CD8-positive, alpha-beta memory T cell (primary cell): ENCODE measurements at regions not wholly inside any gene's neighbourhood (a gene's known extent, or its start where the extent isn't known, plus 50 kb on each side); places are given as distances from the start of the nearest gene placed in this dataset.

Experiments
- CTCF ChIA-PET: fragments of 350-600 bp; sonication (Branson Sonifier 250); formaldehyde crosslinking; loops from one replicate; lab custom pipeline; 2021; ENCODE audit warnings: antibody characterized with exemption; lab: Charles Lee
- POLR2A ChIA-PET: fragments of 350-600 bp; sonication (Branson Sonifier 250); formaldehyde crosslinking; loops from one replicate; lab custom pipeline; 2021; ENCODE audit warnings: antibody characterized with exemption; lab: Charles Lee
- DNase-seq, 5 donors: peaks; one replicate each; pipeline versions ENCODE4 v3.0.0 to v3.0.0-alpha.2; 2020 to 2022; ENCODE audit warnings: mixed read lengths in 1 of 5
- H3K27ac ChIP-seq: one replicate; pipeline ENCODE4 v1.7.0; 2013; ENCODE audit warnings: low read depth, mild to moderate bottlenecking, low read length, moderate library complexity
- H3K27me3 ChIP-seq: 2 replicates; pipeline ENCODE4 v1.7.0; 2013; ENCODE audit warnings: low read length, mild to moderate bottlenecking; ENCODE audit not compliant: insufficient read depth, poor library complexity, severe bottlenecking
- H3K36me3 ChIP-seq: 2 replicates; pipeline ENCODE4 v1.7.0; 2013; ENCODE audit warnings: mild to moderate bottlenecking, low read length, moderate library complexity; ENCODE audit not compliant: insufficient read depth
- H3K4me1 ChIP-seq: 2 replicates; pipeline ENCODE4 v1.7.0; 2013; ENCODE audit warnings: mild to moderate bottlenecking, low read length, moderate library complexity; ENCODE audit not compliant: insufficient read depth
- H3K4me3 ChIP-seq: 2 replicates; pipeline ENCODE4 v1.7.0; 2013; ENCODE audit warnings: mild to moderate bottlenecking, low read length
- H3K9me3 ChIP-seq: 2 replicates; pipeline ENCODE4 v1.7.0; 2013; ENCODE audit warnings: mild to moderate bottlenecking, low read length
- H3K27ac Mint-ChIP-seq, 8 donors: one replicate each; pipeline ENCODE4 v1.8.0; 2020 to 2021; ENCODE audit warnings: mixed read lengths in 8 of 8, mild to moderate bottlenecking in 6 of 8, inconsistent platforms in 3 of 8, moderate library complexity in 3 of 8
- H3K27me3 Mint-ChIP-seq, 2 donors: one replicate each; pipeline ENCODE4 v1.8.0; 2020 to 2021; ENCODE audit warnings: mixed read lengths in 2 of 2, mild to moderate bottlenecking in 1 of 2, moderate library complexity in 1 of 2
- H3K36me3 Mint-ChIP-seq, 3 donors: one replicate each; pipeline ENCODE4 v1.8.0; 2020 to 2021; ENCODE audit warnings: mixed read lengths in 3 of 3, inconsistent platforms in 1 of 3, mild to moderate bottlenecking in 1 of 3
- H3K4me1 Mint-ChIP-seq, 3 donors: one replicate each; pipeline ENCODE4 v1.8.0; 2020 to 2021; ENCODE audit warnings: mixed read lengths in 3 of 3, inconsistent platforms in 1 of 3, mild to moderate bottlenecking in 1 of 3
- H3K4me3 Mint-ChIP-seq, 7 donors: one replicate each; pipeline ENCODE4 v1.8.0; 2020 to 2021; ENCODE audit warnings: mixed read lengths in 7 of 7, mild to moderate bottlenecking in 6 of 7, moderate library complexity in 4 of 7, inconsistent platforms in 2 of 7
- H3K9me3 Mint-ChIP-seq, 5 donors: one replicate each; pipeline ENCODE4 v1.8.0; 2020 to 2022; ENCODE audit warnings: mixed read lengths in 5 of 5, mild to moderate bottlenecking in 3 of 5, moderate library complexity in 2 of 5, inconsistent platforms in 1 of 5

DNA sequence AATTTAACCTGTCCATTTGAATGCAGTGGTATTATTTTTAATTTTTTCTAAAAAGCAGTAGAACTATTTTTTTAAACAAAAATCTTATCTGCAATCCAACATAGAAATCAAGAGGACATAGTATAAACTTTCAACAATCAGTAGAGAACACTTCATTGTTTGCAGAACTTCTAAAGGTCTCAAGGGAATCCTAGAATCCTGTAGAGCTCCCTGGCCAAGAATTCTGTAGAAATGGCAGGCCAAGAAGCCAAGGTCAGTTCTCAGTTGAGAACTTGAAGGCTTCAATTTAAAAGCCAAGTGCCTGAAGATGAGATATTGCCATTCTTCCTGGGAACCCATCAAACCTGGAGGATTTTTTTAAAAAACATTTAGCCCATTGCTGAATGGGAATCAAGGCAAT lies 199.2 kb upstream of the KLF4 start:
- Histone ChIP-seq H3K4me1 (no peaks in the 10 kb centered on the region), H3K27me3 (no peaks in the 10 kb centered on the region), H3K9me3 (no peaks in the 10 kb centered on the region), H3K27ac (no peak overlapping the region), H3K4me3 (no peak overlapping the region), H3K36me3 (no peaks in the 10 kb centered on the region)
- Mint-ChIP-seq H3K9me3 (peaks cover 0 to 7% (median 2%) of the 10 kb centered on the region in 5 donors), H3K27me3 (no peaks in the 10 kb centered on the region), H3K36me3 (no peaks in the 10 kb centered on the region), H3K27ac (no peak overlapping the region), H3K4me1 (no peaks in the 10 kb centered on the region), H3K4me3 (no peak overlapping the region)
- CTCF ChIA-PET, result no interaction called here
- no peak for DNase-seq
- POLR2A ChIA-PET, result no interaction called here

GRCh38 chr9:107685901-107686300 lies 196.3 kb upstream of the KLF4 start:
- Mint-ChIP-seq H3K36me3 (no peaks in the 10 kb centered on the region), H3K27ac (no peak overlapping the region), H3K27me3 (no peaks in the 10 kb centered on the region), H3K4me3 (no peak overlapping the region), H3K4me1 (no peaks in the 10 kb centered on the region), H3K9me3 (peaks cover 0 to 7% (median 2%) of the 10 kb centered on the region in 5 donors)
- CTCF ChIA-PET, result no interaction called here
- POLR2A ChIA-PET, result no interaction called here
- Histone ChIP-seq H3K36me3 (no peaks in the 10 kb centered on the region), H3K4me1 (no peaks in the 10 kb centered on the region), H3K27ac (no peak overlapping the region), H3K4me3 (no peak overlapping the region), H3K9me3 (no peaks in the 10 kb centered on the region), H3K27me3 (no peaks in the 10 kb centered on the region)
- DNase-seq, result no peak

DNA sequence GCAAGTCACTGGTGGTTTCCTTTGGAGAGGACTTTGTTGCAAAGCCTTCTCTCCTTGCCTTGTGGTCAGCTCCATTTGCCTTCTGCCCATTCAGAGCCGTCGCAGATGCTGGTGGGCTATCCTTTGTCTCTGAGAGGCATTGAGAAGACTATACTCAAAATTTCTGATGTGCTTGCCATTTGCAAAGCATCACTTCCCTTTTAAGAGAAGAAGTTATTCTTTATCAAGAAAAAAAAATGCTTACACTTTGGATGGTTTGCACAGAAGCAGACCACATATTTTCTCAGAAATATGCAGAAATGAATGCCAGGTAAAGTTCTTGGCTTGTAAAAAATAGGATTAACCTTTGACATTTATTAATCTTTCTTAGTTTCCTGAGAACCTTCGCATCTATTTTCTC lies 195.8 kb upstream of the KLF4 start:
- DNase-seq, result no peak
- Histone ChIP-seq H3K36me3 (no peaks in the 10 kb centered on the region), H3K4me1 (no peaks in the 10 kb centered on the region), H3K9me3 (no peaks in the 10 kb centered on the region), H3K27me3 (no peaks in the 10 kb centered on the region), H3K4me3 (no peak overlapping the region), H3K27ac (no peak overlapping the region)
- H3K9me3 Mint-ChIP-seq, result peaks cover 0 to 7% (median 2%) of the 10 kb centered on the region in 5 donors
- no peak overlapping the region for H3K4me3 Mint-ChIP-seq
- no peaks in the 10 kb centered on the region for H3K27me3 Mint-ChIP-seq
- no peaks in the 10 kb centered on the region for H3K4me1 Mint-ChIP-seq
- ChIA-PET POLR2A (no interaction called here), CTCF (no interaction called here)
- no peak overlapping the region for H3K27ac Mint-ChIP-seq
- no peaks in the 10 kb centered on the region for H3K36me3 Mint-ChIP-seq

- H3K9me3 Mint-ChIP-seq, result peaks cover 0 to 7% (median 2%) of the 10 kb centered on the region in 5 donors
- no peak overlapping the region for H3K4me3 Mint-ChIP-seq
- no peak for DNase-seq
- ChIA-PET POLR2A (no interaction called here), CTCF (no interaction called here)
- Histone ChIP-seq H3K27ac (no peak overlapping the region), H3K9me3 (no peaks in the 10 kb centered on the region), H3K4me3 (no peak overlapping the region), H3K4me1 (no peaks in the 10 kb centered on the region), H3K36me3 (no peaks in the 10 kb centered on the region), H3K27me3 (no peaks in the 10 kb centered on the region)
- H3K27ac Mint-ChIP-seq, result no peak overlapping the region
- no peaks in the 10 kb centered on the region for H3K27me3 Mint-ChIP-seq
- no peaks in the 10 kb centered on the region for H3K36me3 Mint-ChIP-seq
- no peaks in the 10 kb centered on the region for H3K4me1 Mint-ChIP-seq
Measured at GRCh38 chr9:107684224-107684623, 194.7 kb upstream of the KLF4 start.

DNA sequence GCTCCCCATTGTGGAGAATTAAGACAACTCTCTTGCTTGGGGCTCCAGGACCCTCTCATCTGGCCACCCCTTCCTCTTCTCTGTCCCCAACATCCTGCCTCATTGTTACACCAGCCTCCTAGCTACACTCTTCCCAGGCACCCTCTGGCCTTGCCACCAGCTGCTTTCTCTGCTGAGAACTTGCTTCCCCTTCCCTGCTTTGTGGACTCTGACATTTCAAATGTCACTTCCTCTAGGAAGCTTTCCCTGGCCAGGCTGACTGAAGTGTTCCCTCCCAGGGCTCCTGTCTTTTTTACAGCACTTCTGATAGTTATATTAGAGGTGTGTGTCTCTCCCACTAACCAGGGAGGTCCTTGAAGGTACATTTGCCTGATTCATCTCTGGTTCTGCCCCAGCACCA lies 194.0 kb upstream of the KLF4 start:
- Histone ChIP-seq H3K4me1 (no peaks in the 10 kb centered on the region), H3K9me3 (no peaks in the 10 kb centered on the region), H3K36me3 (no peaks in the 10 kb centered on the region), H3K27me3 (no peaks in the 10 kb centered on the region), H3K27ac (no peak overlapping the region), H3K4me3 (no peak overlapping the region)
- POLR2A ChIA-PET, result no interaction called here
- DNase-seq, result no peak
- peaks cover 0 to 7% (median 2%) of the 10 kb centered on the region in 5 donors for H3K9me3 Mint-ChIP-seq
- H3K27me3 Mint-ChIP-seq, result peaks cover 0 to 1% of the 10 kb centered on the region in 2 donors
- no peak overlapping the region for H3K4me3 Mint-ChIP-seq
- H3K4me1 Mint-ChIP-seq, result no peaks in the 10 kb centered on the region
- H3K27ac Mint-ChIP-seq, result no peak overlapping the region
- CTCF ChIA-PET, result no interaction called here
- H3K36me3 Mint-ChIP-seq, result no peaks in the 10 kb centered on the region

GRCh38 chr9:107681988-107682387 lies 192.4 kb upstream of the KLF4 start:
- CTCF ChIA-PET, result no interaction called here
- no peaks in the 10 kb centered on the region for H3K27me3 ChIP-seq
- Mint-ChIP-seq H3K4me3 (no peak overlapping the region), H3K27me3 (peaks cover 0 to 3% of the 10 kb centered on the region in 2 donors), H3K36me3 (no peaks in the 10 kb centered on the region), H3K9me3 (peaks cover 0 to 7% (median 0%) of the 10 kb centered on the region in 5 donors), H3K4me1 (no peaks in the 10 kb centered on the region), H3K27ac (no peak overlapping the region)
- H3K27ac ChIP-seq, result no peak overlapping the region
- H3K4me3 ChIP-seq, result no peak overlapping the region
- H3K36me3 ChIP-seq, result no peaks in the 10 kb centered on the region
- no peaks in the 10 kb centered on the region for H3K9me3 ChIP-seq
- no peak for DNase-seq
- POLR2A ChIA-PET, result no interaction called here
- no peaks in the 10 kb centered on the region for H3K4me1 ChIP-seq

DNA sequence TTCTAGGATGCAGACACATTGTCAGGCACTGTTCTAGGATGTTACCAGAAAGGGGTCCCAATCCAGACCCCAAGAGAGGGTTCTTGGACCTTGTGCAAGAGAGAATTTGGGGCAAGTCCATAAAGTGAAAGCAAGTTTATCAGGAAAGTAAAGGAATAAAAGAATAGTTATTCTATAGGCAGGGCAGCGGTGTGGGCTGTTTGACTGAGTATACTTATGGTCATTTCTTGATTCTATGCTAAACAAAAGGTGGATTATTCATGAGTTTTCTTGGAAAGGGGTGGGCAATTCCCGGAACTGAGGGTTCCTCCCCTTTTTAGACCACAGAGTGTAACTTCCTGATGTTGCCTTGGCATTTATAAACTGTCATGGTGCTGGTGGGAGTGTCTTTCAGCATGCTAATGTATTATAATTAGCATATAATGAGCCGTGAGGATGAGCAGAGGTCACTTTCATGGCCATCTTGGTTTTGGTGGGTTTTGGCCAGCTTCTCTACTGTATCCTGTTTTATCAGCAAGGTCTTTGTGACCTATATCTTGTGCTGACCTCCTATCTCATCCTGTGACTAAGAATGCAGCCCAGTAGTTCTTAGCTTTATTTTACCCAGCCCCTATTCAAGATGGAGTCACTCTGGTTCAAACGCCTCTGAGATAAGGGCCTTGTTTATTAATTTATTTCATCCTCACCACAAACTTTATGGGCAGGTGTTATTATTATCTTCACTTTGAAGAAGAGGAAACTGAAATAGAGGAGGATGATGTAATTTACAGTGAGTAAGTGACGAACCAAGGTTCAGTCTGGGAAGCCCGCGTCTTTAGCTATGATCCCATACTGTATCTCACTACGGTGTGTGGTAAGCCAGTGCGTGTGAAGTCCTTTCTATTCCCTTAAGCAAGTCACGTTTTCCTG lies 186.0 kb upstream of the KLF4 start:
- POLR2A ChIA-PET, result no interaction called here
- H3K9me3 ChIP-seq, result no peaks in the 10 kb centered on the region
- Mint-ChIP-seq H3K9me3 (peaks cover 0 to 6% (median 0%) of the 10 kb centered on the region in 5 donors), H3K27ac (no peak overlapping the region), H3K4me3 (no peak overlapping the region), H3K4me1 (no peaks in the 10 kb centered on the region), H3K27me3 (peaks cover 0 to 3% of the 10 kb centered on the region in 2 donors), H3K36me3 (no peaks in the 10 kb centered on the region)
- no peaks in the 10 kb centered on the region for H3K4me1 ChIP-seq
- CTCF ChIA-PET, result no interaction called here
- no peaks in the 10 kb centered on the region for H3K36me3 ChIP-seq
- H3K27ac ChIP-seq, result no peak overlapping the region
- DNase-seq, result no peak
- H3K27me3 ChIP-seq, result no peaks in the 10 kb centered on the region
- no peak overlapping the region for H3K4me3 ChIP-seq

GRCh38 chr9:107674721-107675277 lies 185.2 kb upstream of the KLF4 start:
- H3K36me3 Mint-ChIP-seq, result no peaks in the 10 kb centered on the region
- CTCF ChIA-PET, result no interaction called here
- no peak for DNase-seq
- POLR2A ChIA-PET, result no interaction called here
- H3K27ac ChIP-seq, result no peak overlapping the region
- H3K27me3 Mint-ChIP-seq, result peaks cover 0 to 3% of the 10 kb centered on the region in 2 donors
- H3K4me1 Mint-ChIP-seq, result no peaks in the 10 kb centered on the region
- H3K4me1 ChIP-seq, result no peaks in the 10 kb centered on the region
- H3K4me3 Mint-ChIP-seq, result no peak overlapping the region
- no peaks in the 10 kb centered on the region for H3K9me3 ChIP-seq
- H3K36me3 ChIP-seq, result no peaks in the 10 kb centered on the region
- H3K27me3 ChIP-seq, result no peaks in the 10 kb centered on the region
- no peak overlapping the region for H3K4me3 ChIP-seq
- no peak overlapping the region for H3K27ac Mint-ChIP-seq
- H3K9me3 Mint-ChIP-seq, result peaks cover 0 to 6% (median 0%) of the 10 kb centered on the region in 5 donors
